SK-N-SH treated with all-trans-retinoic acid at 6 μM for 48 hours (cell line): ENCODE measurements at regions not wholly inside any gene's neighbourhood (a gene's known extent, or its start where the extent isn't known, plus 50 kb on each side); places are given as distances from the start of the nearest gene placed in this dataset.

ENCODE experiments used
- ATAC-seq: fragments of 200-7000 bp; cut with Tn5 transposase; 3 replicates; pipeline ENCODE4 v1.9.1; 2020; ENCODE audit warnings: mild to moderate bottlenecking, moderate library complexity
- ARNTL ChIP-seq: fragments of 450-650 bp; formaldehyde crosslinking; IDR thresholded peaks from 2 replicates; pipeline ENCODE4 v1.5.0; 2020; ENCODE audit warnings: low read depth, mild to moderate bottlenecking, moderate library complexity, borderline replicate concordance
- BACH2 ChIP-seq: fragments of 250-450 bp; sonication (Bioruptor Pico); IDR thresholded peaks from 2 replicates; pipeline ENCODE4 v1.9.0; 2021; ENCODE audit warnings: mild to moderate bottlenecking, borderline replicate concordance
- CREB5 ChIP-seq: fragments of 250-450 bp; sonication (Bioruptor Pico); IDR thresholded peaks from 2 replicates; pipeline ENCODE4 v1.5.1; 2020; ENCODE audit warnings: low read depth, mild to moderate bottlenecking, moderate library complexity
- CSDC2 ChIP-seq: fragments of 250-450 bp; sonication (Bioruptor Pico); IDR thresholded peaks from 2 replicates; pipeline ENCODE4 v1.5.0; 2020; ENCODE audit warnings: mild to moderate bottlenecking, moderate library complexity
- CSRNP3 ChIP-seq: fragments of 250-450 bp; sonication (Bioruptor Pico); IDR thresholded peaks from 2 replicates; pipeline ENCODE4 v1.5.1; 2021; ENCODE audit warnings: mild to moderate bottlenecking, moderate library complexity
- ESRRG ChIP-seq: fragments of 250-450 bp; sonication (Bioruptor Pico); IDR thresholded peaks from 2 replicates; pipeline ENCODE4 v1.6.1; 2021; ENCODE audit warnings: mild to moderate bottlenecking
- GLIS3 ChIP-seq: fragments of 250-450 bp; sonication (Bioruptor Pico); IDR thresholded peaks from 2 replicates; pipeline ENCODE4 v1.5.0; 2020; ENCODE audit warnings: mild to moderate bottlenecking, moderate library complexity
- ISL1 ChIP-seq: fragments of 250-450 bp; sonication (Bioruptor Pico); IDR thresholded peaks from 2 replicates; pipeline ENCODE4 v2.1.2; 2022; ENCODE audit warnings: mild to moderate bottlenecking, moderate library complexity
- OSR1 ChIP-seq: fragments of 250-450 bp; sonication (Bioruptor Pico); IDR thresholded peaks from 2 replicates; pipeline ENCODE4 v1.8.0; 2022; ENCODE audit warnings: moderate library complexity, mild to moderate bottlenecking, inconsistent platforms
- PATZ1 ChIP-seq: fragments of 250-450 bp; sonication (Bioruptor Pico); IDR thresholded peaks from 2 replicates; pipeline ENCODE4 v1.8.0; 2020; ENCODE audit warnings: mild to moderate bottlenecking, moderate library complexity, borderline replicate concordance
- PPARA ChIP-seq: fragments of 250-450 bp; sonication (Bioruptor Pico); IDR thresholded peaks from 2 replicates; pipeline ENCODE4 v1.5.0; 2020; ENCODE audit warnings: mild to moderate bottlenecking, borderline replicate concordance
- RARB ChIP-seq: fragments of 250-450 bp; sonication (Bioruptor Pico); IDR thresholded peaks from 2 replicates; pipeline ENCODE4 v1.8.0; 2021; ENCODE audit warnings: mild to moderate bottlenecking, moderate library complexity
- SNAI2 ChIP-seq: fragments of 250-450 bp; sonication (Bioruptor Pico); IDR thresholded peaks from 2 replicates; pipeline ENCODE4 v1.5.0; 2020; ENCODE audit warnings: mild to moderate bottlenecking, moderate library complexity
- TCF4 ChIP-seq: fragments of 250-450 bp; sonication (Bioruptor Pico); IDR thresholded peaks from 2 replicates; pipeline ENCODE4 v1.8.0; 2021; ENCODE audit warnings: mild to moderate bottlenecking, moderate library complexity, borderline replicate concordance
- TOX ChIP-seq: fragments of 250-450 bp; sonication (Bioruptor Pico); IDR thresholded peaks from 2 replicates; pipeline ENCODE4 v1.8.0; 2021; ENCODE audit warnings: mild to moderate bottlenecking, moderate library complexity, borderline replicate concordance
- TSHZ2 ChIP-seq: fragments of 250-450 bp; sonication (Bioruptor Pico); IDR thresholded peaks from 2 replicates; pipeline ENCODE4 v1.5.0; 2020; ENCODE audit warnings: mild to moderate bottlenecking, moderate library complexity
- ZC3H10 ChIP-seq: fragments of 250-450 bp; sonication (Bioruptor Pico); IDR thresholded peaks from 2 replicates; pipeline ENCODE4 v1.5.1; 2021; ENCODE audit warnings: mild to moderate bottlenecking, moderate library complexity
- ZFP3 ChIP-seq: fragments of 250-450 bp; sonication (Bioruptor Pico); IDR thresholded peaks from 2 replicates; pipeline ENCODE4 v1.5.0; 2020; ENCODE audit warnings: mild to moderate bottlenecking, moderate library complexity
- ZFP30 ChIP-seq: fragments of 450-650 bp; formaldehyde crosslinking; IDR thresholded peaks from 2 replicates; pipeline ENCODE4 v1.5.0; 2022; ENCODE audit warnings: mild to moderate bottlenecking, moderate library complexity
- ZNF565 ChIP-seq: fragments of 450-650 bp; formaldehyde crosslinking; conservative IDR thresholded peaks from 2 replicates; pipeline ENCODE4 v1.5.0; 2020; ENCODE audit warnings: low read depth, mild to moderate bottlenecking, moderate library complexity
- ZNF70 ChIP-seq: fragments of 450-650 bp; formaldehyde crosslinking; IDR thresholded peaks from 2 replicates; pipeline ENCODE4 v1.5.0; 2020; ENCODE audit warnings: mild to moderate bottlenecking, moderate library complexity
- ZNF8 ChIP-seq: fragments of 450-650 bp; formaldehyde crosslinking; IDR thresholded peaks from 2 replicates; pipeline ENCODE4 v1.5.0; 2020; ENCODE audit warnings: mild to moderate bottlenecking, moderate library complexity

GRCh38 chr6:54058236-54058635 lies 53.0 kb upstream of the MLIP start (continued):
- TF ChIP-seq TSHZ2 (CRISPR knock-in tag) (no peak), RARB (CRISPR knock-in tag) (no peak)
- TF ChIP-seq, all 23 proteins: peak for 0

- ATAC-seq, result no peak
- no peak for TF ChIP-seq ISL1 (CRISPR knock-in tag)
- no peak for TF ChIP-seq ZNF8
- no peak for TF ChIP-seq BACH2 (CRISPR knock-in tag)
- no peak for TF ChIP-seq PPARA
- TF ChIP-seq SNAI2 (CRISPR knock-in tag), result no peak
- TF ChIP-seq ARNTL (CRISPR knock-in tag), result no peak
- TF ChIP-seq ZFP3, result no peak
- no peak for TF ChIP-seq CSRNP3 (CRISPR knock-in tag)
- no peak for TF ChIP-seq ZFP30 (CRISPR knock-in tag)
- no peak for TF ChIP-seq GLIS3 (CRISPR knock-in tag)
- no peak for TF ChIP-seq TOX (CRISPR knock-in tag)
- no peak for TF ChIP-seq ZNF70 (CRISPR knock-in tag)
- TF ChIP-seq ZNF565 (CRISPR knock-in tag), result no peak
- no peak for TF ChIP-seq TSHZ2 (CRISPR knock-in tag)
- TF ChIP-seq RARB (CRISPR knock-in tag), result no peak
- TF ChIP-seq TCF4 (CRISPR knock-in tag), result no peak
- TF ChIP-seq CREB5, result no peak
- no peak for TF ChIP-seq OSR1 (CRISPR knock-in tag)
- no peak for TF ChIP-seq PATZ1 (CRISPR knock-in tag)
- TF ChIP-seq CSDC2 (CRISPR knock-in tag), result no peak
Observed at GRCh38 chr6:54059683-54060082, 51.6 kb upstream of the MLIP start.

- TF ChIP-seq ZNF565 (CRISPR knock-in tag) (no peak), ESRRG (no peak), CSRNP3 (CRISPR knock-in tag) (no peak), ISL1 (CRISPR knock-in tag) (no peak), TOX (CRISPR knock-in tag) (no peak), ZC3H10 (no peak), SNAI2 (CRISPR knock-in tag) (no peak), PATZ1 (CRISPR knock-in tag) (no peak), ZNF70 (CRISPR knock-in tag) (no peak), TCF4 (CRISPR knock-in tag) (no peak), PPARA (no peak), ZFP30 (CRISPR knock-in tag) (no peak), ARNTL (CRISPR knock-in tag) (no peak)
- TF ChIP-seq, all 23 proteins: peak for 0
Observed at GRCh38 chr6:54060286-54060685, 51.0 kb upstream of the MLIP start.

More at GRCh38 chr6:54060286-54060685, 51.0 kb upstream of the MLIP start:
- ATAC-seq, result no peak
